ENCODE measurements at regions not wholly inside any gene's neighbourhood (a gene's known extent, or its start where the extent isn't known, plus 50 kb on each side); places are given as distances from the start of the nearest gene placed in this dataset.

DNA sequence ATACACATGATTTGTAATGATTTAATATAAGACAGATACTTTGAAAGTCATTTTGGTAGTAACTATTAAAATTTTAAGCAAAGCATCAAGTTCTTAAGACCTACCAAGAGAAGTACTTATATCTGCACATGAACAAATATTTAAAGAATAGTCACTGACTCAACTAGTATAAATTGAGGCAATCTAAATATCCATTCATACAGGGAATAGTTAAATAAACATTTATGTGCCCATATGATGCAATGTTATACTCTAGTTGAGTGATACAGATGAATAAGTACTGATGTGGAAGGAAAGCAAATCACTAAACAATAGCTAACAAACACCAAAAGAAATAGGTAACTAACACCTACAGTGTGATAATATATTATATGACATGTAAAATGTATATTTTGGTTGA, 527.7 kb downstream of the EPHA3 start:
- TF ChIP-seq CTCF (IDR thresholded peaks at IDR 0.05) (no peak), JUNB (IDR thresholded peaks at IDR 0.05) (no peak), MAZ (IDR thresholded peaks at IDR 0.05; ENCODE audit: borderline replicate concordance, low read depth, low read length) (no peak), POLR2A (IDR thresholded peaks at IDR 0.05; ENCODE audit: low read length) (no peak)
